CD14-positive monocyte (primary cell): ENCODE measurements at regions not wholly inside any gene's neighbourhood (a gene's known extent, or its start where the extent isn't known, plus 50 kb on each side); places are given as distances from the start of the nearest gene placed in this dataset.

Source experiments
- DNase-seq, 3 donors: peaks; one replicate each; pipeline ENCODE4 v3.0.0-alpha.2; 2011 to 2022
- H2AFZ ChIP-seq: 2 replicates; pipeline ENCODE4 v1.6.0; 2012; ENCODE audit warnings: mild to moderate bottlenecking, low read depth, low read length, inconsistent platforms; ENCODE audit not compliant: insufficient read depth, poor library complexity, severe bottlenecking
- H3K27ac ChIP-seq, 2 donors: 1 replicate in 1 of 2; 2 replicates in 1 of 2; pipeline ENCODE4 v1.5.1; 2012 to 2013; ENCODE audit warnings: low read length in 2 of 2, control low read depth in 1 of 2, inconsistent platforms in 1 of 2, low read depth in 1 of 2, mild to moderate bottlenecking in 1 of 2
- H3K27me3 ChIP-seq, 2 donors: one replicate each; pipeline versions ENCODE4 v1.6.0 to v1.6.1; 2011 to 2013; ENCODE audit warnings: low read length in 2 of 2; ENCODE audit not compliant: control insufficient read depth in 2 of 2, insufficient read depth in 2 of 2
- H3K36me3 ChIP-seq, 2 donors: replicated peaks in 1 of 2; 1 replicate in 1 of 2; 2 replicates in 1 of 2; pipeline versions ENCODE4 v1.5.1 to v1.6.1; 2012 to 2013; ENCODE audit warnings: low read length in 2 of 2, control low read depth in 1 of 2, inconsistent platforms in 1 of 2, mild to moderate bottlenecking in 1 of 2; ENCODE audit not compliant: insufficient read depth in 2 of 2, control insufficient read depth in 1 of 2
- H3K4me1 ChIP-seq, 2 donors: 1 replicate in 1 of 2; 2 replicates in 1 of 2; pipeline versions ENCODE4 v1.5.1 to v1.6.1; 2012 to 2013; ENCODE audit warnings: low read length in 2 of 2, control low read depth in 1 of 2, inconsistent platforms in 1 of 2, mild to moderate bottlenecking in 1 of 2, moderate library complexity in 1 of 2; ENCODE audit not compliant: insufficient read depth in 2 of 2, control insufficient read depth in 1 of 2
- H3K4me2 ChIP-seq: replicated peaks from 2 replicates; pipeline ENCODE3; 2012; ENCODE audit warnings: low read length, moderate library complexity, mild to moderate bottlenecking; ENCODE audit not compliant: poor library complexity, severe bottlenecking; ENCODE audit errors: extremely low read depth
- H3K4me3 ChIP-seq, 3 experiments: fragments of 200-600 bp in 1 of 3; sonication (generic) in 1 of 3; replicated peaks in 1 of 3; 1 replicate in 2 of 3; 2 replicates in 1 of 3; pipeline ENCODE4 v1.5.1; 2011 to 2013; ENCODE audit warnings: low read length in 3 of 3, mild to moderate bottlenecking in 3 of 3, control low read depth in 2 of 3, low read depth in 2 of 3, inconsistent platforms in 1 of 3, moderate library complexity in 1 of 3
- H3K79me2 ChIP-seq: 2 replicates; pipeline ENCODE4 v1.6.0; 2012; ENCODE audit warnings: mild to moderate bottlenecking, control low read depth, inconsistent platforms, low read length, moderate library complexity; ENCODE audit not compliant: insufficient read depth
- H3K9ac ChIP-seq: 2 replicates; pipeline ENCODE4 v1.6.0; 2017; ENCODE audit warnings: low read length, mild to moderate bottlenecking; ENCODE audit not compliant: insufficient read depth, poor library complexity, severe bottlenecking
- H3K9me3 ChIP-seq, 2 donors: replicated peaks in 1 of 2; 1 replicate in 1 of 2; 2 replicates in 1 of 2; pipeline versions ENCODE4 v1.5.1 to v1.6.1; 2012 to 2013; ENCODE audit warnings: low read length in 2 of 2, control low read depth in 1 of 2; ENCODE audit not compliant: control insufficient read depth in 1 of 2, insufficient read depth in 1 of 2
- H4K20me1 ChIP-seq: 2 replicates; pipeline ENCODE4 v1.6.0; 2012; ENCODE audit warnings: mild to moderate bottlenecking, low read length, control low read depth, moderate library complexity; ENCODE audit not compliant: insufficient read depth
- H3K27ac Mint-ChIP-seq, 7 donors: one replicate each; pipeline ENCODE4 v1.8.0; 2020; ENCODE audit warnings: mild to moderate bottlenecking in 7 of 7, mixed read lengths in 7 of 7, moderate library complexity in 6 of 7, inconsistent platforms in 2 of 7
- H3K27me3 Mint-ChIP-seq, 3 donors: one replicate each; pipeline ENCODE4 v1.8.0; 2021 to 2022; ENCODE audit warnings: low read depth in 3 of 3, mild to moderate bottlenecking in 3 of 3, mixed read lengths in 3 of 3, moderate library complexity in 3 of 3, inconsistent platforms in 1 of 3
- H3K36me3 Mint-ChIP-seq, 2 donors: one replicate each; pipeline ENCODE4 v1.8.0; 2020; ENCODE audit warnings: mixed read lengths in 2 of 2, inconsistent platforms in 1 of 2, mild to moderate bottlenecking in 1 of 2
- H3K4me1 Mint-ChIP-seq: one replicate; pipeline ENCODE4 v1.8.0; 2020; ENCODE audit warnings: mild to moderate bottlenecking, mixed read lengths
- H3K4me3 Mint-ChIP-seq, 2 donors: one replicate each; pipeline ENCODE4 v1.8.0; 2020; ENCODE audit warnings: mild to moderate bottlenecking in 2 of 2, mixed read lengths in 2 of 2, moderate library complexity in 1 of 2
- H3K9me3 Mint-ChIP-seq, 7 donors: one replicate each; pipeline ENCODE4 v1.8.0; 2020 to 2022; ENCODE audit warnings: mixed read lengths in 7 of 7, mild to moderate bottlenecking in 6 of 7, moderate library complexity in 6 of 7, inconsistent platforms in 2 of 7
- WGBS: methylation state at CpG from one replicate; pipeline ENCODE4 v1.1.5; 2013; ENCODE audit warnings: missing lambda C conversion rate; ENCODE audit not compliant: insufficient coverage; 5-methylcytosine and 5-hydroxymethylcytosine counted together
- intact Hi-C, 2 donors: fragments of 100-400 bp; cut with micrococcal nuclease; formaldehyde crosslinking; loops; one replicate each; pipeline versions ENCODE4 v1.15.0 to v1.15.1; 2023
- TF ChIP-seq, protein P1 (sequence below): fragments of 200-600 bp; IDR thresholded peaks from one replicate; pipeline ENCODE4 v1.8.0; 2022; ENCODE audit warnings: antibody characterized with exemption, mild to moderate bottlenecking

DNA sequence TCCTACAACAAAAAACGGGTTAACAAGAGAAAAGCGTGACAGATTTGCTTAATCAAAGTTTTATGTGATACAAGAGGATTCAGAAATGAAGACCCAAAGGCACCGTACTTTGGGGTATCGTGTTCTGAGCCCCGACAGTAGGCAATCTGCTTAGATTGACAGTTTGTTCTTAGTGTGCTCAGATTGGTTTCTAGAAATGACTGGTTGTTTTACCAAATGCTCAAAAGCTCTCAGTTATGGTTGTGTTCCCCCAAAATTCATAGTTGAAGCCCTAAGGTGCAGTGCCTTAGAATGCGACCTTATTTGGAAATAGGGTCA is 102.7 kb downstream of the RASSF10 start:
- Histone ChIP-seq H3K36me3 (no peaks in the 10 kb centered on the region), H3K27me3 (no peaks in the 10 kb centered on the region), H4K20me1 (no peaks in the 10 kb centered on the region), H2AFZ (no peak overlapping the region), H3K9ac (no peak overlapping the region), H3K79me2 (no peaks in the 10 kb centered on the region), H3K4me3 (no peak overlapping the region), H3K27ac (no peak overlapping the region), H3K9me3 (peaks cover 0 to 8% of the 10 kb centered on the region in 2 donors), H3K4me1 (no peaks in the 10 kb centered on the region), H3K4me2 (no peak overlapping the region)
- intact Hi-C loops = no loop called here
- peaks cover 3 to 13% (median 5%) of the 10 kb centered on the region in 7 donors for H3K9me3 Mint-ChIP-seq
- peaks cover 6 to 14% (median 9%) of the 10 kb centered on the region in 3 donors for H3K27me3 Mint-ChIP-seq
- DNase-seq = no peak
- H3K4me1 Mint-ChIP-seq = peaks cover 8% of the 10 kb centered on the region
- no peak overlapping the region for H3K27ac Mint-ChIP-seq
- H3K36me3 Mint-ChIP-seq = no peaks in the 10 kb centered on the region
- no peak overlapping the region for H3K4me3 Mint-ChIP-seq
- TF ChIP-seq, protein P1, sequence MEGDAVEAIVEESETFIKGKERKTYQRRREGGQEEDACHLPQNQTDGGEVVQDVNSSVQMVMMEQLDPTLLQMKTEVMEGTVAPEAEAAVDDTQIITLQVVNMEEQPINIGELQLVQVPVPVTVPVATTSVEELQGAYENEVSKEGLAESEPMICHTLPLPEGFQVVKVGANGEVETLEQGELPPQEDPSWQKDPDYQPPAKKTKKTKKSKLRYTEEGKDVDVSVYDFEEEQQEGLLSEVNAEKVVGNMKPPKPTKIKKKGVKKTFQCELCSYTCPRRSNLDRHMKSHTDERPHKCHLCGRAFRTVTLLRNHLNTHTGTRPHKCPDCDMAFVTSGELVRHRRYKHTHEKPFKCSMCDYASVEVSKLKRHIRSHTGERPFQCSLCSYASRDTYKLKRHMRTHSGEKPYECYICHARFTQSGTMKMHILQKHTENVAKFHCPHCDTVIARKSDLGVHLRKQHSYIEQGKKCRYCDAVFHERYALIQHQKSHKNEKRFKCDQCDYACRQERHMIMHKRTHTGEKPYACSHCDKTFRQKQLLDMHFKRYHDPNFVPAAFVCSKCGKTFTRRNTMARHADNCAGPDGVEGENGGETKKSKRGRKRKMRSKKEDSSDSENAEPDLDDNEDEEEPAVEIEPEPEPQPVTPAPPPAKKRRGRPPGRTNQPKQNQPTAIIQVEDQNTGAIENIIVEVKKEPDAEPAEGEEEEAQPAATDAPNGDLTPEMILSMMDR = no peak
- 100% methylated on average over 3 of the region's 6 CpGs for WGBS

DNA sequence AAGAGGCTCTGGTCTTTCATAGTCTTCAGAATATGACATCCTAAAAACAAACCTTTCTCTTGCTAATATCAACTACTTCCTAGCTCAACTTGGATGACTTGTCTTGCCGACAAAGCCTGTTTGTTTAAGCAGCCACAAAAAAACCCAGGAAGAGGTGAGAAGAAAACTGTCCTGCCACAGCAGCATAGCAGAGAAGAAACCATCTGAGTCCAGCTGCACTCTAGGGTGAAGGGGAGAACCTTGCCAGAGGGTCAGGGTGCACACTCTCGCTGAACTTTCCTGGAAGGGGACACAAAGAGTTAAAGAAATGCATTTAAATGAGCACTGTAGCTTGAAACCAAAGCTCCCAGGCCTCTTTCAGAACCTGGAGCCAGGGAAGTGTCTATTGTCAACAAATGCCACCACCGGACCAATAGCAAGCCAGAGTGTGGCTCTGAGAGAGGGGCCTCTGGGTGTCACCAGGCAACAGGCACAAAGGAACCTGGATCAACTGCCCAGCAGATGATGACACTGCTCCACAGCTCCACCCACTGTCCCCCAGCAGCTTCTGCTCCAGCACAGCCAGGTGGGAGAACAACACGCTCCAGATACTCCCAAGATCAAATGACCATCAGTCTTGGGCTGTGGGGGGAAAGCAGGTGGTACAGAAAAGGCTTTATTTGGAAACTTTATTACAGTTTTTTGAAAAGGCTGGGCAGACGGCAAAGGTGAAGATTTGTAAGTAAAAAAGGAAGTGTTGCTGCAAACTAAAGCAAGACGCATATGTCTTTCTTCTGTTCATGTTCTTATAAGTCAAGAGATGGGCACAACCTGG is 105.7 kb downstream of the RASSF10 start:
- H4K20me1 ChIP-seq = no peaks in the 10 kb centered on the region
- H3K9ac ChIP-seq = no peak overlapping the region
- intact Hi-C loops = no loop called here
- Mint-ChIP-seq H3K9me3 (no peaks in the 10 kb centered on the region), H3K27me3 (peaks cover 7 to 16% (median 10%) of the 10 kb centered on the region in 3 donors), H3K36me3 (no peaks in the 10 kb centered on the region), H3K4me3 (no peak overlapping the region), H3K27ac (no peak overlapping the region), H3K4me1 (peaks cover 8% of the 10 kb centered on the region)
- no peaks in the 10 kb centered on the region for H3K4me1 ChIP-seq
- no peak overlapping the region for H3K4me3 ChIP-seq
- no peaks in the 10 kb centered on the region for H3K36me3 ChIP-seq
- H3K27ac ChIP-seq = no peak overlapping the region
- H3K79me2 ChIP-seq = no peaks in the 10 kb centered on the region
- no peaks in the 10 kb centered on the region for H3K27me3 ChIP-seq
- no peak overlapping the region for H2AFZ ChIP-seq
- H3K9me3 ChIP-seq = no peaks in the 10 kb centered on the region
- no peak overlapping the region for H3K4me2 ChIP-seq
- 79% methylated on average over 3 of the region's 6 CpGs for WGBS
- TF ChIP-seq, protein P1 = no peak
- no peak for DNase-seq
